HCT116 (cell line): ENCODE measurements at regions not wholly inside any gene's neighbourhood (a gene's known extent, or its start where the extent isn't known, plus 50 kb on each side); places are given as distances from the start of the nearest gene placed in this dataset.

Experiments
- ATAC-seq: fragments of 200-7000 bp; cut with Tn5 transposase; 2 replicates; pipeline ENCODE4 v1.9.1; 2020; ENCODE audit warnings: mild to moderate bottlenecking, moderate library complexity
- BruUV-seq: library from RNA; stranded (reverse); fragments of 400-500 nt; replicated peaks from 2 replicates; lab custom pipeline; 2021; lab: Mats Ljungman, UMichigan
- CTCF ChIA-PET: fragments of 300-600 bp; sonication (Branson Sonifier 250); formaldehyde crosslinking; loops from one replicate; lab custom pipeline; 2021; ENCODE audit warnings: antibody characterized with exemption; lab: Charles Lee
- POLR2A ChIA-PET: fragments of 300-600, 350-600 bp; sonication (Branson Sonifier 250); formaldehyde crosslinking; loops from one replicate; lab custom pipeline; 2021; ENCODE audit warnings: antibody characterized with exemption; lab: Charles Lee
- RAD21 ChIA-PET, 2 experiments: fragments of 300-600 bp; sonication (Branson Sonifier 250); formaldehyde crosslinking; loops; one replicate each; lab custom pipeline; 2023; ENCODE audit warnings: low total read pairs in 2 of 2; ENCODE audit not compliant: uncharacterized antibody in 2 of 2, unreplicated experiment in 2 of 2, low non-redundant PET in 1 of 2; lab: Charles Lee
- DNase-seq: peaks from one replicate; pipeline ENCODE4 v3.0.0-alpha.2; 2010; ENCODE audit warnings: low read depth, low spot score
- H2AFZ ChIP-seq: fragments of 200-600 bp; shearing (Covaris generic), sonication (generic); 2 replicates; pipeline ENCODE4 v1.6.1; 2017; ENCODE audit warnings: low read depth, mixed run types, mixed read lengths, antibody characterized with exemption, low read length; ENCODE audit not compliant: poor library complexity, severe bottlenecking
- H3K27ac ChIP-seq: 2 replicates; pipeline ENCODE4 v1.5.1; 2012; ENCODE audit warnings: low read depth, low read length
- H3K27me3 ChIP-seq: fragments of 200-600 bp; sonication (generic); 2 replicates; pipeline ENCODE4 v1.6.1; 2016; ENCODE audit warnings: mixed run types, low read length, mixed read lengths; ENCODE audit not compliant: insufficient read depth
- H3K36me3 ChIP-seq, 2 experiments: fragments of 200-500 bp in 1 of 2; fragments of 200-600 bp in 1 of 2; sonication (Bioruptor generic) in 1 of 2; sonication (generic) in 1 of 2; 2 replicates each; pipeline versions ENCODE4 v1.5.1 to v1.6.1; 2014 to 2016; ENCODE audit warnings: low read length in 2 of 2, inconsistent platforms in 1 of 2, mixed read lengths in 1 of 2, mixed run types in 1 of 2; ENCODE audit not compliant: insufficient read depth in 2 of 2, control insufficient read depth in 1 of 2
- H3K4me1 ChIP-seq, 2 experiments: fragments of 200-600 bp in 1 of 2; sonication (generic) in 1 of 2; 2 replicates each; pipeline versions ENCODE4 v1.5.1 to v1.6.1; 2012 to 2017; ENCODE audit warnings: low read length in 2 of 2, inconsistent platforms in 1 of 2, mild to moderate bottlenecking in 1 of 2, mixed read lengths in 1 of 2, mixed run types in 1 of 2, moderate library complexity in 1 of 2; ENCODE audit not compliant: insufficient read depth in 2 of 2, control insufficient read depth in 1 of 2
- H3K4me2 ChIP-seq: fragments of 200-600 bp; sonication (generic); 2 replicates; pipeline ENCODE4 v1.6.1; 2017; ENCODE audit warnings: mixed run types, low read length, mixed read lengths
- H3K4me3 ChIP-seq, 2 experiments: fragments of 200-600 bp in 1 of 2; sonication (generic) in 1 of 2; replicated peaks in 1 of 2; 2 replicates each; pipeline ENCODE4 v1.5.1; 2011 to 2016; ENCODE audit warnings: low read length in 2 of 2, control low read depth in 1 of 2, low read depth in 1 of 2, mild to moderate bottlenecking in 1 of 2, mixed read lengths in 1 of 2, mixed run types in 1 of 2
- H3K79me2 ChIP-seq: fragments of 200-600 bp; sonication (generic); 2 replicates; pipeline ENCODE4 v1.6.1; 2017; ENCODE audit warnings: mild to moderate bottlenecking, mixed run types, low read length, moderate library complexity, mixed read lengths; ENCODE audit not compliant: insufficient read depth
- H3K9ac ChIP-seq: fragments of 200-600 bp; sonication (generic); 2 replicates; pipeline ENCODE4 v1.6.1; 2016; ENCODE audit warnings: low read length, mixed read lengths
- H3K9me2 ChIP-seq: fragments of 200-600 bp; sonication (generic), shearing (Covaris generic); 2 replicates; pipeline ENCODE4 v1.6.1; 2017; ENCODE audit warnings: mixed run types, mild to moderate bottlenecking, moderate library complexity; ENCODE audit not compliant: insufficient read depth
- H3K9me3 ChIP-seq, 2 experiments: fragments of 200-500 bp in 1 of 2; fragments of 200-600 bp in 1 of 2; sonication (Bioruptor generic) in 1 of 2; sonication (generic) in 1 of 2; 2 replicates each; pipeline ENCODE4 v1.6.1; 2014 to 2017; ENCODE audit warnings: low read length in 2 of 2, mixed read lengths in 2 of 2, inconsistent platforms in 1 of 2, low read depth in 1 of 2, mild to moderate bottlenecking in 1 of 2, mixed run types in 1 of 2, moderate library complexity in 1 of 2; ENCODE audit not compliant: control insufficient read depth in 1 of 2, insufficient read depth in 1 of 2
- H4K20me1 ChIP-seq: fragments of 200-600 bp; sonication (generic), shearing (Covaris generic); 2 replicates; pipeline ENCODE4 v1.6.1; 2017; ENCODE audit warnings: mixed run types, mild to moderate bottlenecking, moderate library complexity; ENCODE audit not compliant: insufficient read depth
- CEBPB ChIP-seq: IDR thresholded peaks from 2 replicates; pipeline ENCODE4 v1.6.1; 2012; ENCODE audit warnings: low read depth
- ELF1 ChIP-seq: IDR thresholded peaks from 2 replicates; pipeline ENCODE4 v1.6.1; 2012; ENCODE audit warnings: low read depth, borderline replicate concordance
- EZH2phosphoT487 ChIP-seq: fragments of 200-600 bp; IDR thresholded peaks from 2 replicates; pipeline ENCODE4 v1.6.1; 2018; ENCODE audit warnings: antibody characterized with exemption, borderline replicate concordance
- FOSL1 ChIP-seq: IDR thresholded peaks from 2 replicates; pipeline ENCODE4 v1.6.1; 2012; ENCODE audit warnings: low read depth
- JUND ChIP-seq: IDR thresholded peaks from 2 replicates; pipeline ENCODE4 v1.6.1; 2012
- POLR2A ChIP-seq: IDR thresholded peaks from 2 replicates; pipeline ENCODE4 v1.7.0; 2011; ENCODE audit warnings: borderline replicate concordance; ENCODE audit not compliant: insufficient read depth, insufficient read length; ENCODE audit errors: extremely low read depth
- RAD21 ChIP-seq: IDR thresholded peaks from 2 replicates; pipeline ENCODE4 v1.6.1; 2012; ENCODE audit warnings: low read depth, mild to moderate bottlenecking
- SIN3A ChIP-seq: IDR thresholded peaks from 2 replicates; pipeline ENCODE4 v1.6.1; 2012; ENCODE audit warnings: low read depth
- SP1 ChIP-seq: IDR thresholded peaks from 2 replicates; pipeline ENCODE4 v1.6.1; 2012; ENCODE audit warnings: low read depth
- YY1 ChIP-seq: IDR thresholded peaks from 2 replicates; pipeline ENCODE4 v1.6.1; 2011; ENCODE audit warnings: low read length, low read depth, moderate library complexity, mild to moderate bottlenecking; ENCODE audit not compliant: insufficient replicate concordance; ENCODE audit errors: extremely low read depth
- ZNF274 ChIP-seq: fragments of 200-500 bp; sonication (Bioruptor generic); IDR thresholded peaks from 2 replicates; pipeline ENCODE4 v1.6.1; 2014; ENCODE audit warnings: mild to moderate bottlenecking, low read depth, low read length, inconsistent platforms
- intact Hi-C: fragments of 100-400 bp; cut with micrococcal nuclease; formaldehyde crosslinking; loops from 2 replicates; pipeline ENCODE4 v1.10.0; 2022
- TF ChIP-seq, protein P1 (sequence below), 3 experiments: fragments of 200-600 bp in 1 of 3; sonication (generic) in 1 of 3; IDR thresholded peaks in 2 of 3; conservative IDR thresholded peaks in 1 of 3; 2 replicates each; pipeline ENCODE4 v1.5.1; 2012 to 2017; ENCODE audit warnings: low read depth in 2 of 3, low read length in 2 of 3, antibody characterized with exemption in 1 of 3, borderline replicate concordance in 1 of 3, control low read depth in 1 of 3, mild to moderate bottlenecking in 1 of 3, mixed read lengths in 1 of 3, mixed run types in 1 of 3, moderate library complexity in 1 of 3; ENCODE audit not compliant: insufficient read depth in 1 of 3
- TF ChIP-seq, protein P2 (sequence below): IDR thresholded peaks from 2 replicates; pipeline ENCODE4 v1.6.1; 2012
- TF ChIP-seq, protein P3 (sequence below): IDR thresholded peaks from 2 replicates; pipeline ENCODE4 v1.6.1; 2012

DNA sequence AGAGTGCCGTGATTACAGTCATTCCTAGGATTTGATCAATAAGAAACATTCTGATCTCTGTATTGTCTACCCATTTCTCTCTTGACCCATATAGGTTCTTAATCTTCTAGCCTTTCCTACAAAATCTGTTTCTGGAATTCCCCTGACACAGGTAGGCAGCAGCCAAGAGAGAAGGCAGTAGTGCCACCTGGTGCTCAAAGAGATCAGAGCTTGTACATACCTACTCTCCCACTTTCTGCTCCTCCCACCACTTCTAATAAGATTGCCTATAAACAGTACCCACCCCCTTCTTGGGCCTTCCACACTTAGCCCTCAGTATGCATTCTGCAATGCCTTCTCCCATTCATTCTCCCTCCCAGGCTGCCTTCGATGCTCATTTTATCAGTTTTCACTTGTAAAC lies 117.4 kb upstream of the RORB start:
- H3K9me3 ChIP-seq = no peaks in the 10 kb centered on the region
- H3K4me3 ChIP-seq = no peak overlapping the region
- H3K79me2 ChIP-seq = no peaks in the 10 kb centered on the region
- no peaks in the 10 kb centered on the region for H3K27me3 ChIP-seq
- H3K9ac ChIP-seq = no peak overlapping the region
- no peak overlapping the region for H3K4me2 ChIP-seq
- RAD21 ChIA-PET = no interaction called here
- intact Hi-C loops = no loop called here
- H4K20me1 ChIP-seq = no peaks in the 10 kb centered on the region
- H3K36me3 ChIP-seq = no peaks in the 10 kb centered on the region
- CTCF ChIA-PET = interaction anchor here (0.7 to 1.9 kb wide), 3 partner anchors 464 to 1180 kb away, joined by 3 to 9 read pairs (median 3); no protein-coding TSS in a partner anchor
- POLR2A ChIA-PET = no interaction called here
- ATAC-seq (peak; percentile 75), DNase-seq (peak; percentile 2)
- H3K4me1 ChIP-seq = no peaks in the 10 kb centered on the region
- TF ChIP-seq RAD21 = peak; percentile 34
- TF ChIP-seq SIN3A = no peak
- TF ChIP-seq, protein P1, sequence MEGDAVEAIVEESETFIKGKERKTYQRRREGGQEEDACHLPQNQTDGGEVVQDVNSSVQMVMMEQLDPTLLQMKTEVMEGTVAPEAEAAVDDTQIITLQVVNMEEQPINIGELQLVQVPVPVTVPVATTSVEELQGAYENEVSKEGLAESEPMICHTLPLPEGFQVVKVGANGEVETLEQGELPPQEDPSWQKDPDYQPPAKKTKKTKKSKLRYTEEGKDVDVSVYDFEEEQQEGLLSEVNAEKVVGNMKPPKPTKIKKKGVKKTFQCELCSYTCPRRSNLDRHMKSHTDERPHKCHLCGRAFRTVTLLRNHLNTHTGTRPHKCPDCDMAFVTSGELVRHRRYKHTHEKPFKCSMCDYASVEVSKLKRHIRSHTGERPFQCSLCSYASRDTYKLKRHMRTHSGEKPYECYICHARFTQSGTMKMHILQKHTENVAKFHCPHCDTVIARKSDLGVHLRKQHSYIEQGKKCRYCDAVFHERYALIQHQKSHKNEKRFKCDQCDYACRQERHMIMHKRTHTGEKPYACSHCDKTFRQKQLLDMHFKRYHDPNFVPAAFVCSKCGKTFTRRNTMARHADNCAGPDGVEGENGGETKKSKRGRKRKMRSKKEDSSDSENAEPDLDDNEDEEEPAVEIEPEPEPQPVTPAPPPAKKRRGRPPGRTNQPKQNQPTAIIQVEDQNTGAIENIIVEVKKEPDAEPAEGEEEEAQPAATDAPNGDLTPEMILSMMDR (IDR thresholded peaks at IDR 0.05 in 2 of 3, conservative IDR thresholded peaks at IDR 0.05 in 1 of 3; ENCODE audit: borderline replicate concordance in 1 of 3, insufficient read depth in 1 of 3, low read depth in 2 of 3, low read length in 2 of 3) = peak in 2 of 3 experiments; percentile 33 to 43; a peak in 3 of 6 replicates
- TF ChIP-seq, all 23 proteins: peak for 2
- Histone ChIP-seq H2AFZ (no peak overlapping the region), H3K9me2 (no peaks in the 10 kb centered on the region), H3K27ac (no peak overlapping the region)
- no TSS peak for BruUV-seq

DNA sequence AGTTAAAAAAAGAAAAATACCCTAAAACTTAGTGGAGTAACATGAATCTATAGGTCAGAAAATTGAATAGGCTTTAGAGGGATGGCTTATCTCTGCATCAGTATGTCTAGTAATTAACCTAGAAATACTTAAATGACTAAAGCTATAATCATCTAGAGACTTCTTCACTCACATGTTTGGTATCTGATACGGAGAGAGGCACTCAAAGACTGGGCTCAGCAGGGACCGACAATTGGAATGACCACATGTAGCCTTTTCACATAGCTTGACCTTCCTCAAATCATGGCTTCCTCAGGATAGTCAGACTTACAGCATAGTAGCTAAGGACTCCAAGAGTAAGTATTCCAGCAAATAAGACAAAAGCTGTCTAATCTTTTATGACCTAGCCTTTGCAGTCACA lies 105.3 kb upstream of the RORB start:
- no peaks in the 10 kb centered on the region for H4K20me1 ChIP-seq
- no peaks in the 10 kb centered on the region for H3K79me2 ChIP-seq
- ChIA-PET CTCF (no interaction called here), RAD21 (no interaction called here), POLR2A (no interaction called here)
- ATAC-seq (no peak), DNase-seq (no peak)
- no peak overlapping the region for H3K4me3 ChIP-seq
- no peaks in the 10 kb centered on the region for H3K4me1 ChIP-seq
- no TSS peak for BruUV-seq
- no peak overlapping the region for H3K27ac ChIP-seq
- no peaks in the 10 kb centered on the region; a peak in 2 of 4 replicates for H3K9me3 ChIP-seq
- no peaks in the 10 kb centered on the region for H3K36me3 ChIP-seq
- H3K4me2 ChIP-seq = no peak overlapping the region
- H3K9ac ChIP-seq = no peak overlapping the region
- H3K27me3 ChIP-seq = no peaks in the 10 kb centered on the region
- H2AFZ ChIP-seq = no peak overlapping the region
- TF ChIP-seq YY1 (no peak), ZNF274 (no peak), POLR2A (no peak), FOSL1 (no peak), EZH2phosphoT487 (no peak), JUND (no peak), CEBPB (no peak), RAD21 (no peak), SP1 (no peak), ELF1 (no peak), SIN3A (no peak)
- TF ChIP-seq, protein P2, sequence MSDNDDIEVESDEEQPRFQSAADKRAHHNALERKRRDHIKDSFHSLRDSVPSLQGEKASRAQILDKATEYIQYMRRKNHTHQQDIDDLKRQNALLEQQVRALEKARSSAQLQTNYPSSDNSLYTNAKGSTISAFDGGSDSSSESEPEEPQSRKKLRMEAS = no peak
- TF ChIP-seq, protein P3, sequence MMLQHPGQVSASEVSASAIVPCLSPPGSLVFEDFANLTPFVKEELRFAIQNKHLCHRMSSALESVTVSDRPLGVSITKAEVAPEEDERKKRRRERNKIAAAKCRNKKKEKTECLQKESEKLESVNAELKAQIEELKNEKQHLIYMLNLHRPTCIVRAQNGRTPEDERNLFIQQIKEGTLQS = no peak
- TF ChIP-seq, protein P1 (IDR thresholded peaks at IDR 0.05 in 2 of 3, conservative IDR thresholded peaks at IDR 0.05 in 1 of 3; ENCODE audit: borderline replicate concordance in 1 of 3, insufficient read depth in 1 of 3, low read depth in 2 of 3, low read length in 2 of 3) = no peak
- intact Hi-C loops = no loop called here
- H3K9me2 ChIP-seq = no peaks in the 10 kb centered on the region
